HS-27A (cell line): ENCODE measurements at regions not wholly inside any gene's neighbourhood (a gene's known extent, or its start where the extent isn't known, plus 50 kb on each side); places are given as distances from the start of the nearest gene placed in this dataset.
"Not testable (repeated sequence)": the region's sequence is repeated elsewhere in the genome, so short reads cannot be mapped to it uniquely, and the experiment has no call there.

Source experiments
- DNase-seq: peaks from one replicate; pipeline ENCODE4 v3.0.0-alpha.2; 2012; ENCODE audit warnings: low read depth, missing footprints

DNA sequence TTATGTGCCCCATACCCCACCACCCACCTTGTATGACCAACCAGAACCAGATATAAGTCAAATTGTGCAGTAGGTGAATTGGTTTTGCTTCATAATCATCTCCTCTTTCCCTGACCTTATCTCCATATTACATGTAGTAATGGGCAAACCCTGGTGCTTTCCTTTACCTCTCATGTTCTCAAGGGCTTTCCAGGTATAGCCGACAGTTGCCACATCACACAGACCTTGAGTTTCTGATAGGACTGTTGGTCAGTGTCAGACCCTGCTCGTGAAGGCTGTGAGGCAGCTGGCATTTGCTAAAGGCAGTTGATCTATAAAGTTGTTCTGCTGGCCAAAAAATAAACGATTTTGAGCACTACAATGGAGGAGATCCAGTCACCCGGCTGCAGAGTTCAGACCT lies 145.9 kb downstream of the ALX1 start:
- no peak for DNase-seq

DNA sequence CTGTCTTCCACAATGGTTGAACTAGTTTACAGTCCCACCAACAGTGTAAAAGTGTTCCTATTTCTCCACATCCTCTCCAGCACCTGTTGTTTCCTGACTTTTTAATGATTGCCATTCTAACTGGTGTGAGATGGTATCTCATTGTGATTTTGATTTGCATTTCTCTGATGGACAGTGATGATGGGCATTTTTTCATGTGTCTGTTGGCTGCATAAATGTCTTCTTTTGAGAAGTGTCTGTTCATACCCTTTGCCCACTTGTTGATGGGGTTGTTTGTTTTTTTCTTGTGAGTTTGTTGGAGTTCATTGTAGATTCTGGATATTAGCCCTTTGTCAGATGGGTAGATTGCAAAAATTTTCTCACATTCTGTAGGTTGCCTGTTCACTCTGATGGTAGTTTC lies 153.1 kb downstream of the ALX1 start:
- DNase-seq = not testable (repeated sequence)

DNA sequence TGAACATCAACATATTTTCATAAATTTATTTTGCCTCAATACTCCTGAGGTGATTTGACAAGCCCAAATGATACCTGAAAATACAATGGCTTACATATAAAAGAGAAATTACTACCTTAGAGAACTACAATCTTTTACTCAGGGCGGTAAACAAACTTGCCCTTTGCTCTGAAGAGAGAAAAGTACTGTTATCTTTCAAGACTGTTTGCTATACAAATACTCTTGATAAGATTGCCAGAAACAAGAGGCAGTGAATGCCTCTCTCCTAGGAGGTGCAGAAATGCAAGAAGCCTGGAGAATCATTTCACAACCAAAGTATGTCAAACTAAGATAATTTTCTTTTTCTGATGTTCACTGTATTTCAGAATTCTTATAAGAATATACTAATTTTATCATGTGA lies 160.3 kb downstream of the ALX1 start:
- DNase-seq = no peak

DNA sequence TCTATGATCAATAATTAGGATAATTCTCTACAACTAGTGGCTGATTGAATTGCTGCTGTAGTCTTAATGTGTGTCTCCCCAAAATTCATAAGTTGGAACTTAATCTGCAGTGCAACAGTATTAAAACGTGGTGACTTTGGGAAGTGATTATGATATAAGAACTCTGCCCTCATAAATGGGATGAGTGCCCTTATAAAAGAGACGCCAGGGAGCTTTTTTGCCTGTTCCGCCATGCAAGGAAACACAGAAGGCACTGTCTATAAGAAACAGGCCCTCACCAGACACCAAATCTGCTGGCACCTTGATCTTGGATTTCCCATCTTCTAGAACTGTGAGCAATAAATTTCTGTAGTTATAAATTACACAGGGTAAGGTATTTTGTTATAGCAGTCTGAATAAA lies 161.0 kb downstream of the ALX1 start:
- DNase-seq = no peak

DNA sequence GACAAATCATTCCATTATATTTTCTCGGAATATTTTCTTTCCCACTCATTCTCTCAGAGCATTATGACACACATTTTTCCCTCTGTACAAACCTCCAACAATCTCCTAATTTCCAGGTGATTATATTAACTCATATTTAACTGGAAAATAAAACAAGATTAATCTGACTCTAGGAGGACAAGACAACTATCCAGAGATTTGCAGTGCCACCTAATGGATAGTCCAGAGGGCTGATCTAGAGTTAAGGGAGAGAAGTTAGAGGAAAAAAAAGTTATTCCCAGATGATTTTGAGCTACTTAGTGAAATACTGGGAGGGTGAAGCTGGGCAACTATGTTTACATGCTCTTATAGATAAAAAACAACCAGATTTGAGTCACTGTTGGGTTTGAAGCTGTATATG lies 161.7 kb downstream of the ALX1 start:
- DNase-seq = no peak

DNA sequence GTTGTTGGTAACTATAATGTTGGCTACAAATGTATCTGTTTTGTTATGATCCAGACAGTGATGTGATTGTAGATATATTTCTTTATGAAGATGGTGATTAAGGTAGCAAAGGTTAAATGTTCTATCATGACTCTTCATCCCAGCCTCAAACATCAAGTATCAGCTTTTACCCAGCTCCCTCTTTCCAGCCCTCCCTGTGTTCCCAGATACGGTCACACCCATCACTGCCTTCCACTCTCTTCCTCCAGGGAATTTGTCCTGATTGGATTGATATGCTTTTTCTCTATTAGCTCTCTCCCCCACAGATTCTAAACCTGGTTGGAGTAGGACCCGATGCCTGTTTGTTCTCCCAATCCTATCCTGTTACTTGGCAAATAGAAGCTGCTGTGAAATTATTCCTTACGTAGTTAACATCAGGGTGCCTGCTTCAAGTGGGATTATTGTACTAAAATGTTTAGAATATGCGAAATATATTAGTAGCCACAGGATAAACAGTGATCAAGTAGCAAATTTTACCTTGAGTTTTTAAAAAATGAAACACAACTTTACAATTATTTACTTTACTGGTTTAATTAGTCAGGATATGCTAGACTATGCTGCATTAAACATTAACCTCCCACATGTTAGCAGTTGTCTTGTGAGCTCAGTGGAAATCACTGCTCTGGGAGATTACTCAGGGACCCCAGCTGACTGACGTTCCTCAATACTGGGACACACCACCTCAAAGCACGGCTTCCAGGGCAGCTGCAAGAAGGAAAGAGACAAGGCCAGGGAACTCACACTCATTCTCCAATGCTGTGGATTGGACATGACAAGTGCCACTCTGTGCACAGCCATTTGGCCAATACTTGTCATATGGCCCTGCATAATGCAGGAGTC lies 165.3 kb downstream of the ALX1 start:
- DNase-seq = no peak

DNA sequence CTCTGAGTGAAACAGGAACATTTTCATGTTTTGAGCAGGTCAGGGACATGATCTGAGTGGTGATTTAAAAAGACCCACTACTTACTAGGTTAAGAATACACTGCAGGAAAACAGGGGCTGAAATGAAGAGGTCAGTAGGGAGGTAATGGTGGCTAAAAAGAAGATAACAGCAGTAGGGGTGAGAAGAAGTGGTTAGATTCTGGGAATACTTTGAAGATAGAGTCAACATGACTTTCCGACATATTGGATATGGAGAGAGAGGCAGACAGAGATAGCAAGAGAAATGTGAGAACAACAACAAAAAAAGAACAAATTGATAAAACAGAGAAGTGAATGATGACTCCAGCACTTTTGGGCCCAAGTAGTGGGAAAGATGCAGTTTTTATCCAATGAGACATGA lies 168.0 kb downstream of the ALX1 start:
- no peak for DNase-seq

DNA sequence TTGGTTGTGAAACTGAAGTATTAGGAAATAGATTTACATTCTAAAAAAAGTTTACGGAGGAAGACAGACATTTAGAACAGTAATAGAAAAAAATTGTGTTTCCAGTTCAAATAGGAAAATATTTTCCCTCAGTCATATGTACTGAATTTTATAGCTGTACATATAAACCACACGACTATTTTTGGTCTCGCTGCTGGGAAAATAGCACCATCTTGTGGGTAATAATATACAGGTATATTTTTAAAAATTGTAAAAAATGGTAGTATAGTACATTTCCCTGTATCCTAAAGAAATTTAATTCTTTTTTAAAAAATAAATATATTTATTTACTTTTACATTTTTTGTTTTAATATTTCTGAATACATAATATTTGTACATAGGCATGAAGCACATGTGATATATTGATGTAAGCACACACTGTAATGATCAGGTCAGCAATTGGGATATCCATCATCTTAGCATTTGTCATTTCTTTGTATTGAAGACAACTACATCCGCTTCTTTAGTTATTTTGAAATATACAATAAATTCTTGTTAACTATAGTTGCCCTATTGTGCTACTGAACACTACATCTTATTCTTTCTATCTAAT lies 168.6 kb downstream of the ALX1 start:
- DNase-seq = no peak

DNA sequence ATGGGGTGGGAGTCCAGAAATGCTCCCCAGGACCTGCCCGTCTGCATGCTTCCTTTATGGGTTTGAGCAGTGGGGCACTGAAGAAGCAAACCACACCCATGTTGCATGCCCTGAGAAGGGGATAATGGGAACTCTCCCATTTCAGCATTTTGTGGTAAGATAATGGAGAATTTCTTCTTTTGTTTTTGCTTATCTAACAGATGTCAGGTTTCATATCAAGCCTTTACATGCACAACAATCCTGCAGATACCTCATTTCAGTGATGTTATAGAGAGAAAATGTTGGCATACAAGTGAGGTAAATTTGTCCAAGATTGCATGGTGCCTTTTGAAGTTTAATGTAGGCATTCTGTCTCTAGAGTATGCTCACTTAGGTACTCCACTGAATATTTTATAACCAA lies 177.0 kb downstream of the ALX1 start:
- DNase-seq = no peak

DNA sequence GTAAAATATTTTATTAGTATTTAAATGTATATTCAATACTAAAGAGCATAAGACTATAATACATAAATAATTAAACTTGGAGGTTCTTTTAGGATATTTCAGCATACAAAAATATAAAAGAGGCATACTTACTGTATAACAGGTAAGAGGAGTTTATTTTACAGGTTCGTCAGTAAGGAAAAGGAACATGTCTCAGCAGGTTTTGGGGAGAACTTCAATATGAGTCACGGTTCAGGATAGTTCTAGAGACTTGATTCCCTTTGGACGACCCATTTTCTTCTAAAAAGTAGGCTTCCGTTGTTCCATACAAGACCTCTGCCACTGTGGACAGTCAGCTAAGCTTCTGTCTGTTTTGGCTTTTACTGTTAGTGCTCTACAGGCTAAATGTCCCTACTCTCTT lies 181.1 kb downstream of the ALX1 start:
- no peak for DNase-seq

DNA sequence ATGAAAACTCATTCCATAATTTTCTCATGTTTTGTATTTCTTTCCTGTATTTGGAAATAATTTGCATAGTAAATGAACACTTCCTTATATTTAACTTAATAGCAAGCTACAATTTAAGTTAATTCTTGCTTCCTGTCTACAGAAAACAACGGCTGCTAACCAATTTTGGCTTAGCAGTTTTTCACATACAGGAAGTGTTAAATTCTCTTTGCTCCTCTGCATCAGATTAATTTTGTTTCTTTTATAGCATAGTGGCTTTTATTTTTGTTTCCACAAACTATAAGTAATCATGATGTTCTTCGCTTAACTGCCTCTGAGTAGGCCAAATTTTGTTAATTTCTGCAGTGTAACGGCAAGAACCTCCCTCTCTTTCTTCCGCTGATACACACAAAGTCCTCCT lies 182.9 kb downstream of the ALX1 start:
- no peak for DNase-seq

DNA sequence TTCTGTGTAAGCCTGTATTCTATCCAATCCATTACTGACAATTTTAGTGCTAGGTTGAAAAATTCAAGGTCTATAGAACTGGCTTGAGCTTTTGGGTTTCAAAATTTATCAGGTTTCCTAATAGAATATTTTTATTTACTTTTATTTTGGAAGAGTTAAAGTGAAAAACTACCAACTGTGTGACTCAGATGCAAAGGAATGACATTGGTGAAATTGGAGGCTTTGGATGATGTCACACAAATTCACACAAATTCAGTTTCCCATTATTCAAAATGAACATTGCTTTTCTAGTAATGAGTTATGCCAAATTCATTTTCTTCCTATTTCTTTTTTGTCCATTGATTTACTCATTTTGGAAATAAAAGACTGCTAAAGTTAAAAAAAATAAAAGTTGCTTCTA lies 186.9 kb downstream of the ALX1 start:
- peak; percentile 41 for DNase-seq

DNA sequence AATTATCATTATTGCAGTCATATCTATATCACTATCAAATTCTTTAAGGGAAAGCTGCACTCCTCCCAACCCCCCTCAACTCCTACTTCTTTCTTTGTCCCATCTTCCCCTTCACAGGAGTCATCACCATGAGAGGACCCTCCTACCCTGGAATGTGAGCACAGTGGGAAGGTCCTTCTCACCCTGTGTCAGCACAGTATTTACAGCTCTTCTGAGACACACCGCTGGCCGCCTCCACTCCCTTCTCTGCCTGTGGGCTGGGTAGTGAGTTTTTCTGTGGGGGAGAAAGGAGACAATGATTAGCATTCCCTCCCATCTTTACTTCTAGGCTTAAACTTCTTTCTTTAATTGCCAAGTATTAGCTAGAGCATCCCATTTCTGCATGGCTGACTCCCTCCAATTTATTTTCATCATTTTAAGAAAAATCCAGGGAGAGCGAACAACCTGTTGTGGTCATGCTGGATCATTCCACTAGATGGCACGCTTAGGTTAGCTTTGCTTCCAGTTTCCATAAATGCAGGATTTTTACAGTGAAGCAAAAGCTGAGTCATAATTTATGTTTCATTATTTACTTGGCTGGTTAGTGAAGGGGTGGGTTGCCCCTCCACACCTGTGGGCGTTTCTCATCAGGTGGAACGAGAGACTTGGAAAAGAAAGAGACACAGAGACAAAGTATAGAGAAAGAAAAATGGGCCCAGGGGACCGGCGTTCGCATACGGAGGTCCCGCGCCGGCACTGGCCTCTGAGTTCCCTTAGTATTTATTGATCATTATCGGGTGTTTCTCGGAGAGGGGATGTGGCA lies 188.5 kb downstream of the ALX1 start:
- peak; percentile 60 for DNase-seq

DNA sequence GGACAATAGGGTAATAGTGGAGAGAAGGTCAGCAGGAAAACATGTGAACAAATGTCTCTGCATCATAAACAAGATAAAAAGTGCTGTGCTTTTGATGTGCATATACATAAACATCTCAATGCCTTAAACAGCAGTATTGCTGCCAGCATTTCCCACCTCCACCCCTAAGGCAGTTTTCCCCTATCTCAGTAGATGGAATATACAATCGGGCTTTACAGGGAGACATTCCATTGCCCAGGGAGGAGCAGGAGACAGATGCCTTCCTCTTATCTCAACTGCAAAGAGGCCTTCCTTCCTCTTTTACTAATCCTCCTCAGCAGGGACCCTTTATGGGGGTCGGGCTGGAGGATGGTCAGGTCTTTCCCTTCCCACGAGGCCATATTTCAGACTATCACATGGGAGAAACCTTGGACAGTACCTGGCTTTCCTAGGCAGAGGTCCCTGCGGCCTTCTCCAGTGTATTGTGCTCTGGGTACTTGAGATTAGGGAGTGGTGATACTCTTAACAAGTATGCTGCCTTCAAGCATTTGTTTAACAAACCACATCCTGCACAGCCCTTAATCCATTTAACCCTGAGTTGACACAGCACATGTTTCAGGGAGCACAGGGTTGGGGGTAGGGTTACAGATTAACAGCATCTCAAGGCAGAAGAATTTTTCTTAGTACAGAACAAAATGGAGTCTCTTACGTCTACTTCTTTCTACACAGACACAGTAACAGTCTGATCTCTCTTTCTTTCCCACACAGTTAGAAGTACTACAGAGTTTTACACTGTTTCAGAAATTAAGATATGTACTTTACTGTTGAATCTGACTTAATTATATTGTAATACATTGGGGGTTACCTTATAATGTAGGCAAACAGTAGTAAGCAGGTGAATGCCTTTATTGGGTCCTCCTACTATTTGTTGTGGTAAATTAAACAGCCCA lies 189.4 kb downstream of the ALX1 start:
- not testable (repeated sequence) for DNase-seq

DNA sequence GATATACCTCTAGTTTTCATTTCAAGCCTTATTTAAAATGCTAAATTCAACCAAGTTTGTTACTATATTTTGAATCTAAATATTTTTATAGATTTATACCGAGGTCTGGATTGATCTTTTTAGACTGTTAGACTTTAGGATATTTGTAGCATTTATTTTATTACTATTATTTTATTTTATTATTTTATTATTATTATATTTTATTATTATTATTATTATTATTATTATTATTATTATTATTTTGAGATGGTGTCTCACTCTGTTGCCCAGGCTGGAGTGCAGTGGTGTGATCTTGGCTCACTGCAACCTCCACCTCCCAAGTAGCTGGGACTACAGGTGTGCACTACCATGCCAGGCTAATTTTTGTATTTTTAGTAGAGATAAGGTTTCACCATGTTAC lies 195.3 kb downstream of the ALX1 start:
- not testable (repeated sequence) for DNase-seq

DNA sequence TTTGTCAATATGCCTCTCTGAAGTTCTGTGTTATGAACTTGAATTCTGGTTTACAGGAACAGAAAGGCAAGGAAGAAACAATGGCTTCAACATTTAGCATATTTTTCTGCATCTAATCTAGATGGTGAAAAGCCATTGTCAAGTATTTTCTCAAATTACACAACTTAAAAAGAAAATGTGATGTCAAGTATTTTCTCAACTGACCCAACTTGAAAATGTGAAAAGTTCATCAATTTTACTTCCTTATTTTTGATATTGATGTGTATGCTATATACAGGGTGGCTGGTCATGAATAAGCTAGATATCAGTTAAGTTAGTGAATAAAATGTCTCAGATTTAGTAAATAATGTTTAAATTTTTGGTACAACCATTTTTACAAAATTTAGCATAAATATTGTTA lies 196.7 kb downstream of the ALX1 start:
- no peak for DNase-seq

DNA sequence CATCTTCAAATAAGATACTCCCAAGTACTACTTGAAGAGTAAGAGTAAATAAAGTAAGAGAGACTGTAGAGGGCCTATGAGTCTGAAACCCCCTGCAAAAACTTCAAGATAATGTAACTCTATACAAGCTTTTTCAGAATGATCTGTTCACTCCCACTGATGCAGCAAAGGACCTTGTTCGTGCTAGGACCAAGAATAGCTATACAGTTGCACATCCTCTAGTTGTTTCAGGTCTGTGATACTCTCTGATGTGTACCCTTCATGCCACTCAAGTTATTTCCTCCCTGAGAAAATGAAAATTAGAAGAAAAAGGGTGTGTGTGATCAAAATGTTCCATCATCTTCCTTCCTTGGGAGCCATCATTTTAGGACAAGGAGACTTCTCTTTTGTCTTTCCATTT lies 204.4 kb downstream of the ALX1 start:
- DNase-seq = no peak

DNA sequence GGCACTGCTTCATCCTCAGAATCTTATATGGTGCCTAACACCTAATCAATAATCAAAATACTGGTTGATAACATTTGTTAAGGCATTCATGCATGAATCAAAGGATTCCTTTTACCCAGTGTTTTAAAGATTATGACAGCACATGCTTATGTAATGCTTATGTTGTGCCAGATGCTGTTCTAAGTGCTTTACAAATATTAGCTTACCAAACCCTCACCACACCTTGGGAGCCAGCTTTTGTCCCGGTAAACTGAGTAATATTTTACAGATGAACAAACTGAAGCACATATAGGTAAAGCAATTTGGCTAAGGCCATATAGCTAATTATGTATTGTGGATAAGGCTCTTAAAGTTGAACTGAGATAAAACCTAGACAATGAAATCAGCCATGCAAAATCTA lies 209.2 kb downstream of the ALX1 start:
- no peak for DNase-seq

DNA sequence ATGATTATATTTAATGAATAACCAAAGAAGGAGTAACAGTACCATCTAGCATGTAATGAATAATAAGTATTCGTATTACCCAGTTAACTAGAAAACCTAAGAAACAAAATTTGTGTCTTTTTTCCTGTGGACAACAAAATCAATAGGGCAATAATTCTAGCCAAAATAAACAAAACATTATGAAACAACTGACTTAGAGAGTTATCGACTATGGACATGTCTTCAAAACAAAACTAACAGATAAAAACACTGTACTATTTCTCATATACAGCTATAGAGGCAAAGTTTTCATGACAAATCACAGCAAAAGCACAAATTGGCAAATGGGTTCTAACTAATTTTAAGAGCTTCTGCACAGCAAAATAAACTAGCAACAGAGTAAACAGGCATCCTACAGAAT lies 224.1 kb downstream of the ALX1 start:
- no peak for DNase-seq

DNA sequence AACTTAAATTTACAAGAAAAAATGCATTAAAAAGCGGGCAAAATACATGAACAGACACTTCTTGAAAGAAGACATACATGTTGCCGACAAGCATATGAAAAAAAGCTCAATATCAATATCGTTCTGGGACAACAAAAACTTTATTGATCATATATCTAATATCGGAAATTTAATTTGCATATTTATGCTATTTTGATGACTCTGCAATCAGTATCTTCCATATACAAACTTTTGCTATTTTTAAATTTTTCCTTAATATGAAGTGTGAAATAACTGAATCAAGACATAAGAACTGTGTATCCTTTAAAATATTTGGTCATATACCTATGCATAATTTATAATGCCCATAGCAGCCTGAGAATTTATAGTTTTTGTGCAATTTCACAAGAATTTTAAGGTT lies 224.6 kb downstream of the ALX1 start:
- DNase-seq = no peak

DNA sequence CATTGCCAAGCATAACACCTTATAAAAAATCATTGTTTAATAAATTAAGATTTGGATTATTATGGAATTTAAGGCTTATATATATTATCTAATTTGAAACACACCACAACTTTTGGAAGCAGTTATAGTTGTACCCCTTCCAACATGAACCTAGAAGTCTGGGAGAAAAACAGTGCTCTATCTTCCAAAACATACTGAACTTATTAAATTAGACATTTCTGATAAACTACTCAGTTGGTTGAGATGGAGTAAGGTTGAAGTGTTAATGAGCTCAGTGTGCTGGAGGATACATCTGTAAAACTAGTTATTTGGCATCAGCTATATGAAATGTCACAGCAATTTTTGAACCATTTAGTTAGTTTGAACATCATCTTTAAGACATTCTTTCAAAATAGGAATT lies 227.4 kb downstream of the ALX1 start:
- no peak for DNase-seq
